LNCAP (cell line): ENCODE measurements at regions not wholly inside any gene's neighbourhood (a gene's known extent, or its start where the extent isn't known, plus 50 kb on each side); places are given as distances from the start of the nearest gene placed in this dataset.

Experiments
- CTCF ChIP-seq: fragments of 450-650 bp; IDR thresholded peaks from 2 replicates; pipeline ENCODE4 v1.5.1; 2017; ENCODE audit warnings: mild to moderate bottlenecking

DNA sequence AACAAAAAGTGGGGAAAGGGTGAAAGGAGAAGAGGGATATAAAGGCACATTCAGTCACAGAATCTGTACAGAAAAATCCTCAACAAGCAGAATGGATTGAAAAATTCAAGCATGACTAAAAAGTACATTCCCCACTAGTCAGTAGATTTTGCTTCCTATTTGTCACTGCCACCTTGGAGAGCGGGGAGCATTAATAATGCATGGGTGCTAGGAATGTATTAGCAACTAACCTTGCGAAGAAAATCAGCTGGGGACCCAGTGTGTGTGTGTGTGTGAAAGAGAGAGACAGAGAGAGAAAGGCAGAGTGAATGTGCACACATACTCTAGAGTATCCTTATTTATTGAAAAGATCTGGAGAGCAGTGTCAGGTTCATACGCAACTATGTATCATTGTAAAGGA lies 968.7 kb upstream of the ZEB2 start:
- TF ChIP-seq CTCF: no peak

DNA sequence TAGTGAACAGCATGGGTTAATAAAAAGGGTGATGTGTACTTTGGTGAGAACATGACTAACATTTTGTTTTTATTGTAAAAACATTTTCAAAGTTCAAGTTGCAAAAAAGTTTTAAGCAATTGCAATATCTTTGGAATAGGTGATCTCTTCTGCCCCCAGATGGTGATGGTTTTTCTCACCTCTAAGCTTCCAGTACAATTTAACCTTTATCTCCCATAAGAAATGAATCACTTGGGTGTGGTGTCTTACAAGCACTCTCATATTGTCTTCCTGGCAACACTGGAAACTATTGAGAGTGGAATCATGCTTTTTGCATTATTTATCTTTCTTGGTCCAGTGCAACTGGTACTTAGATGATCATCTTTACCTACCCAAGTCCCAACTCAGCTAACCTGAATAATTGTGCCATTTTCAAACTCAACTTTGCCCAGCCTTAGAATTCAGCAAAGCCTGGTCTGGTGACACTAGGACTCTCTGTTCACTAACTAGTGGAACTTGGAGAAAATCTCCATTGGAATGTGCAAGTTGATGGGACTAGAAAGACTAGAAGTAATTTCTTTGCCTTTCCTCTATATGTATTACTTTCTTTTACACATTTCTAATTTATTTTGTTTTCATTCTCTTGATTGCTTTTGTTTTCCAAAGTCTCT lies 964.7 kb upstream of the ZEB2 start:
- TF ChIP-seq CTCF: no peak

- TF ChIP-seq CTCF: no peak
Observed at GRCh38 chr2:145483854-145484253, 963.9 kb upstream of the ZEB2 start.

GRCh38 chr2:145481334-145481922 lies 961.5 kb upstream of the ZEB2 start:
- TF ChIP-seq CTCF: no peak

- no peak for TF ChIP-seq CTCF
Observed at GRCh38 chr2:145464866-145465265, 944.9 kb upstream of the ZEB2 start.

- TF ChIP-seq CTCF: no peak
Observed at GRCh38 chr2:145460112-145460511, 940.2 kb upstream of the ZEB2 start.

DNA sequence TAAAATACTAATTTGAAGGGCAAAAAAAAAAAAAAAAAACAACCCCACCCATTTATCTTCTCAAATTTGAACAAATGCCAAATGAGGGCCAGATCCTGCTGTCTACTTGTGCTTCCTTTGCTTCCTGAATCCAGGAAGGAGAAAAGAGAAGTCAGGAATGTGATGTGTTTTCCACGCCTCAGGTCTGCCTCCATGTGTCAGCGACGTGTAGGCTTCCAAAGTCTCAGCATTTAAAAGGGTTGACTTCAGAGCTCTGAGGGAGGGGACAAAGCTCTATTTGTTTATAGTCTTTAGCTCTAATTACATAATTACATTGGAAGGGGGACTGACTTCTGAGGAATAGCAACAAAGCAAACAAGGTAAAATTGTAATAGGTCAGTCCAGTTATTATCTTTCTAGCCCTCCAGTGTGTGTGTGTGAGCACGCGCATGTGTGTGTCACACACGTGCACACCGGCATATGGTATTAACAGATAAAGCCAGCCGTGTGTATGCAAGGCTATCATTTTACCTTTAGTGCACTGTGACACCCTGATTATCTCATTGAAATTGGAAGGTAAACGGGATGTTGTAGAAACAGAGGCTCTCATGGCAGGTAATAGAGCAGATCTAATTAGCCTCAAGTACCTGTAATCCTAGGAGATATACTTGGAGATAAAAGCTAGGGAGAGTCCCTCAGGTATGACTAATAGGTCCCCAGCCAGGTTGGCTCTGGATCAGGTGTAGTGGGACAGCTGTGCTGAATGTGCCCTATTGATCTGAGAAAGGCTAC lies 911.4 kb upstream of the ZEB2 start:
- no peak; the same call in 1 of the 2 replicates for TF ChIP-seq CTCF
